ENCODE measurements at regions not wholly inside any gene's neighbourhood (a gene's known extent, or its start where the extent isn't known, plus 50 kb on each side); places are given as distances from the start of the nearest gene placed in this dataset.

- TF ChIP-seq PATZ1 (CRISPR knock-in tag; IDR thresholded peaks at IDR 0.05; ENCODE audit: borderline replicate concordance) (no peak), ISL1 (CRISPR knock-in tag; IDR thresholded peaks at IDR 0.05) (no peak), ESRRG (CRISPR knock-in tag; IDR thresholded peaks at IDR 0.05) (no peak), RARB (CRISPR knock-in tag; IDR thresholded peaks at IDR 0.05) (no peak), ZFP3 (CRISPR knock-in tag; IDR thresholded peaks at IDR 0.05) (no peak), ZFP30 (CRISPR knock-in tag; IDR thresholded peaks at IDR 0.05) (no peak), SNAI2 (CRISPR knock-in tag; IDR thresholded peaks at IDR 0.05) (no peak), OSR1 (CRISPR knock-in tag; IDR thresholded peaks at IDR 0.05) (no peak), BACH2 (CRISPR knock-in tag; IDR thresholded peaks at IDR 0.05; ENCODE audit: borderline replicate concordance) (no peak), GLIS3 (CRISPR knock-in tag; IDR thresholded peaks at IDR 0.05) (no peak), CSDC2 (CRISPR knock-in tag; IDR thresholded peaks at IDR 0.05) (no peak), PPARA (CRISPR knock-in tag; IDR thresholded peaks at IDR 0.05; ENCODE audit: borderline replicate concordance) (no peak), ZNF70 (CRISPR knock-in tag; IDR thresholded peaks at IDR 0.05) (no peak), ZNF8 (CRISPR knock-in tag; IDR thresholded peaks at IDR 0.05) (no peak), TSHZ2 (CRISPR knock-in tag; IDR thresholded peaks at IDR 0.05) (no peak), ZC3H10 (CRISPR knock-in tag; IDR thresholded peaks at IDR 0.05) (no peak), POU6F1 (CRISPR knock-in tag; IDR thresholded peaks at IDR 0.05; ENCODE audit: borderline replicate concordance, low read depth) (no peak)
- no peak for ATAC-seq
These were observed 85.3 kb downstream of the ARL4A start for GRCh38 chr7:12772768-12773167.

GRCh38 chr7:12777257-12777656 lies 89.8 kb downstream of the ARL4A start:
- no peak for ATAC-seq
- no peak for TF ChIP-seq TSHZ2 (CRISPR knock-in tag; IDR thresholded peaks at IDR 0.05)
- TF ChIP-seq SNAI2 (CRISPR knock-in tag; IDR thresholded peaks at IDR 0.05), result no peak
- no peak for TF ChIP-seq TCF4 (CRISPR knock-in tag; IDR thresholded peaks at IDR 0.05; ENCODE audit: borderline replicate concordance)
- no peak for TF ChIP-seq ISL1 (CRISPR knock-in tag; IDR thresholded peaks at IDR 0.05)
- TF ChIP-seq ARNTL (CRISPR knock-in tag; IDR thresholded peaks at IDR 0.05; ENCODE audit: borderline replicate concordance, low read depth), result no peak
- no peak for TF ChIP-seq OSR1 (CRISPR knock-in tag; IDR thresholded peaks at IDR 0.05)
- TF ChIP-seq ZFP3 (CRISPR knock-in tag; IDR thresholded peaks at IDR 0.05), result no peak
- TF ChIP-seq ZNF70 (CRISPR knock-in tag; IDR thresholded peaks at IDR 0.05), result no peak
- no peak for TF ChIP-seq ZC3H10 (CRISPR knock-in tag; IDR thresholded peaks at IDR 0.05)
- TF ChIP-seq PPARA (CRISPR knock-in tag; IDR thresholded peaks at IDR 0.05; ENCODE audit: borderline replicate concordance), result no peak
- no peak for TF ChIP-seq ESRRG (CRISPR knock-in tag; IDR thresholded peaks at IDR 0.05)
- no peak for TF ChIP-seq CSRNP3 (CRISPR knock-in tag; IDR thresholded peaks at IDR 0.05)
- no peak for TF ChIP-seq ZNF565 (CRISPR knock-in tag; conservative IDR thresholded peaks at IDR 0.05; ENCODE audit: low read depth)
- TF ChIP-seq BACH2 (CRISPR knock-in tag; IDR thresholded peaks at IDR 0.05; ENCODE audit: borderline replicate concordance), result no peak
- no peak for TF ChIP-seq RARB (CRISPR knock-in tag; IDR thresholded peaks at IDR 0.05)
- no peak for TF ChIP-seq ZFP30 (CRISPR knock-in tag; IDR thresholded peaks at IDR 0.05)
- TF ChIP-seq GLIS3 (CRISPR knock-in tag; IDR thresholded peaks at IDR 0.05), result no peak

Measured in SK-N-SH treated with all-trans-retinoic acid at 6 μM for 48 hours (cell line).